DOHH2 (cell line): ENCODE measurements at regions not wholly inside any gene's neighbourhood (a gene's known extent, or its start where the extent isn't known, plus 50 kb on each side); places are given as distances from the start of the nearest gene placed in this dataset.

Source experiments
- H3F3A ChIP-seq: fragments of 200-600 bp; sonication (generic), shearing (Covaris generic); 2 replicates; pipeline ENCODE4 v1.6.0; 2016; ENCODE audit warnings: antibody characterized with exemption, mild to moderate bottlenecking; ENCODE audit not compliant: control insufficient read depth, insufficient read depth
- H3K27ac ChIP-seq: fragments of 200-600 bp; sonication (generic); 2 replicates; pipeline ENCODE4 v1.5.1; 2014; ENCODE audit warnings: low read depth, mild to moderate bottlenecking, low read length, moderate library complexity
- H3K27me3 ChIP-seq: fragments of 200-600 bp; sonication (generic); 2 replicates; pipeline ENCODE4 v1.6.1; 2014; ENCODE audit warnings: mild to moderate bottlenecking, low read length, mixed read lengths; ENCODE audit not compliant: control insufficient read depth
- H3K36me3 ChIP-seq: fragments of 200-600 bp; sonication (generic); 2 replicates; pipeline ENCODE4 v1.6.1; 2014; ENCODE audit warnings: mild to moderate bottlenecking, low read length, moderate library complexity, mixed read lengths; ENCODE audit not compliant: control insufficient read depth
- H3K4me1 ChIP-seq: fragments of 200-600 bp; sonication (generic); 2 replicates; pipeline ENCODE4 v1.6.1; 2014; ENCODE audit warnings: mild to moderate bottlenecking, low read length, mixed read lengths; ENCODE audit not compliant: control insufficient read depth
- H3K4me2 ChIP-seq: fragments of 200-600 bp; sonication (generic); 2 replicates; pipeline ENCODE4 v1.6.0; 2014; ENCODE audit warnings: mild to moderate bottlenecking, low read length, moderate library complexity
- H3K4me3 ChIP-seq: fragments of 200-600 bp; sonication (generic); 2 replicates; pipeline ENCODE4 v1.5.1; 2014; ENCODE audit warnings: mild to moderate bottlenecking, low read length, mixed read lengths
- H3K79me2 ChIP-seq: fragments of 200-600 bp; sonication (generic); 2 replicates; pipeline ENCODE4 v1.6.1; 2014; ENCODE audit warnings: mild to moderate bottlenecking, low read length, mixed read lengths; ENCODE audit not compliant: control insufficient read depth
- H3K9me2 ChIP-seq: fragments of 200-600 bp; sonication (generic); replicated peaks from 2 replicates; pipeline ENCODE4 v1.6.1; 2014; ENCODE audit warnings: mild to moderate bottlenecking, low read length, mixed read lengths; ENCODE audit not compliant: control insufficient read depth
- H3K9me3 ChIP-seq: fragments of 200-600 bp; sonication (generic); 2 replicates; pipeline ENCODE4 v1.6.1; 2014; ENCODE audit warnings: antibody characterized with exemption, low read length, mixed read lengths; ENCODE audit not compliant: control insufficient read depth, insufficient read depth
- H4K20me1 ChIP-seq: fragments of 200-600 bp; sonication (generic); 2 replicates; pipeline ENCODE4 v1.6.0; 2014; ENCODE audit warnings: low read depth, mild to moderate bottlenecking, antibody characterized with exemption, low read length, moderate library complexity; ENCODE audit not compliant: control insufficient read depth, insufficient read depth
- CTCF ChIP-seq: fragments of 200-600 bp; sonication (generic); IDR thresholded peaks from one replicate; pipeline ENCODE4 v1.5.1; 2014; ENCODE audit warnings: antibody characterized with exemption, mild to moderate bottlenecking, low read depth, low read length; ENCODE audit not compliant: poor library complexity, severe bottlenecking
- EZH2phosphoT487 ChIP-seq: fragments of 200-600 bp; sonication (generic); IDR thresholded peaks from 2 replicates; pipeline ENCODE4 v1.6.1; 2017; ENCODE audit warnings: borderline replicate concordance, mild to moderate bottlenecking, antibody characterized with exemption, low read length, moderate library complexity, mixed read lengths

GRCh38 chr13:50357136-50357535, 341.9 kb downstream of the KCNRG start:
- Histone ChIP-seq H3K27ac (no peak overlapping the region), H3K79me2 (no peaks in the 10 kb centered on the region), H3F3A (no peaks in the 10 kb centered on the region), H3K27me3 (no peaks in the 10 kb centered on the region), H3K36me3 (no peaks in the 10 kb centered on the region), H3K9me2 (no peaks in the 10 kb centered on the region), H3K4me2 (no peak overlapping the region), H3K4me1 (peaks cover 8% of the 10 kb centered on the region), H3K4me3 (no peak overlapping the region), H4K20me1 (no peaks in the 10 kb centered on the region), H3K9me3 (no peaks in the 10 kb centered on the region)
- TF ChIP-seq EZH2phosphoT487 (no peak), CTCF (no peak)

- Histone ChIP-seq H3K4me1 (peaks cover 8% of the 10 kb centered on the region), H3K4me2 (no peak overlapping the region), H3K36me3 (no peaks in the 10 kb centered on the region), H3F3A (no peaks in the 10 kb centered on the region), H3K79me2 (no peaks in the 10 kb centered on the region), H3K4me3 (no peak overlapping the region), H3K9me2 (no peaks in the 10 kb centered on the region), H3K9me3 (no peaks in the 10 kb centered on the region), H3K27me3 (no peaks in the 10 kb centered on the region), H3K27ac (no peak overlapping the region), H4K20me1 (no peaks in the 10 kb centered on the region)
- TF ChIP-seq EZH2phosphoT487, result no peak
- no peak for TF ChIP-seq CTCF
These were observed 342.4 kb downstream of the KCNRG start for GRCh38 chr13:50357586-50358118.

- H3K79me2 ChIP-seq, result no peaks in the 10 kb centered on the region
- H3K36me3 ChIP-seq, result no peaks in the 10 kb centered on the region
- H3K9me3 ChIP-seq, result no peaks in the 10 kb centered on the region
- no peaks in the 10 kb centered on the region for H3K27me3 ChIP-seq
- H3F3A ChIP-seq, result no peaks in the 10 kb centered on the region
- no peaks in the 10 kb centered on the region for H4K20me1 ChIP-seq
- H3K4me2 ChIP-seq, result no peak overlapping the region
- H3K4me3 ChIP-seq, result no peak overlapping the region
- TF ChIP-seq CTCF (no peak), EZH2phosphoT487 (no peak)
- H3K9me2 ChIP-seq, result no peaks in the 10 kb centered on the region
- H3K27ac ChIP-seq, result no peak overlapping the region
- peaks cover 8% of the 10 kb centered on the region for H3K4me1 ChIP-seq
These were observed 343.2 kb downstream of the KCNRG start for GRCh38 chr13:50358231-50359040.
